ENCODE measurements at regions not wholly inside any gene's neighbourhood (a gene's known extent, or its start where the extent isn't known, plus 50 kb on each side); places are given as distances from the start of the nearest gene placed in this dataset.

DNA sequence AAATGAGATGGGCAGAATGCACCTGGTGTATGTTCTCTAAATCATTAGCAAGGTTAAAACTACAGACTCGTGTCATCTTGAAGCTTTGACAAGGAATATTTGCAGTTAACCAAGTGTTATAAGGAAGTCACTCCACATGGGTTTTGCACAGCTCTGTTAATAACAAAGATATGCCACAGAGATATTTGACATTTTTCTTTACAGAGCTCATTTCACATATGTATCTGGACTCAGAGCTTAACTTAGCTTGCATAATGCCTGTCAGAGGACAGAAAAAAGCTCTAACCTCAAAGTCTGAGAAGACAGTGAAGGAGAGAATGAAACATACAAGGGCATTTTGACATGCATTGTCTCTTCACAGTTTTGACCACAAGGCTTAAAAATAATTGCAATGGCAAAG is 105.5 kb downstream of the C11orf87 start:
- H3K36me3 ChIP-seq = no peaks in the 10 kb centered on the region
- no peak for TF ChIP-seq Cebpa-rat (IDR thresholded peaks at IDR 0.05)

DNA sequence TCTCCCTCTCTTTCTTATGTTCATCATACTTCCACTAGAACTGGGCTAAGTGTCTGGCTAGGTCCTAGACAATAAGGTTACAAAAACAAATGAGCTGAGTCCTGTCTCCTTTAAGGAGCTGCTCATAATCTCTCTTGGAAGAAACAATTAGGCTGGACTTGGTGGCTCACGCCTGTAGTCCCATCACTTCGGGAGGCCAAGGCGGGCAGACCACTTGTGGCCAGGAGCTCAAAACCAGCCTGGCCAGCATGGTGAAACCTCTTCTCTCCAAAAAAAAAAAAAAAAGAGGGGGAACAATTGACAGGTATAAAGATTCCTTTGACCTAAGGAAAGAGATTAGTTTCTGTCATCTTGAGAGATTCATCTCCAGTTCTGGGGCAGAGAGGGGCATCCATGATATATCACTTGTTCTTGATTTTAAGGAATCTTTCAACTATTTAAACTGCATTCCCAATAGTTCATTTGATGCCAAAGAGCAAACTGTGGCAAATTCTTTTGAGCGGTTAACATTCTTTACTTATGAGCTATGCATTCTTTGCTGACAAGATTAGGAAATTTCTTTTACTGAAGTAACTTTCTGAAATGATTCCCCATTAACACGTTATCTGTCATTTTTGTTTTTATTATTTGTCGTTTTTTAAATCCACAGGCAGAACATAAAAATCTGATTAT is 125.5 kb downstream of the C11orf87 start:
- no peak overlapping the region for H3K9ac ChIP-seq
- H3K9me3 ChIP-seq (replicated peaks in 1 of 11) = no peaks in the 10 kb centered on the region
- H3K27me3 ChIP-seq = no peaks in the 10 kb centered on the region
- no peak for TF ChIP-seq Cebpa-rat (IDR thresholded peaks at IDR 0.05)
- H3K27ac ChIP-seq = no peak overlapping the region; a peak in 1 of 22 replicates
- no peaks in the 10 kb centered on the region for H3K36me3 ChIP-seq
- no peaks in the 10 kb centered on the region for H3K4me1 ChIP-seq
- H4K20me1 ChIP-seq = no peaks in the 10 kb centered on the region
- H3K4me3 ChIP-seq = no peak overlapping the region
- H3K4me2 ChIP-seq = no peak overlapping the region

More for the DNA sequence above, 105.5 kb downstream of the C11orf87 start:
- H3K4me1 ChIP-seq = peaks cover 0 to 7% (median 0%) of the 10 kb centered on the region in 10 experiments; a peak in 1 of 20 replicates
- no peak overlapping the region for H3K9ac ChIP-seq
- H4K20me1 ChIP-seq = no peaks in the 10 kb centered on the region
- no peak overlapping the region for H3K27ac ChIP-seq
- H3K9me3 ChIP-seq (replicated peaks in 1 of 11) = no peaks in the 10 kb centered on the region
- H3K4me3 ChIP-seq = no peak overlapping the region
- no peak overlapping the region for H3K4me2 ChIP-seq
- no peaks in the 10 kb centered on the region for H3K27me3 ChIP-seq

DNA sequence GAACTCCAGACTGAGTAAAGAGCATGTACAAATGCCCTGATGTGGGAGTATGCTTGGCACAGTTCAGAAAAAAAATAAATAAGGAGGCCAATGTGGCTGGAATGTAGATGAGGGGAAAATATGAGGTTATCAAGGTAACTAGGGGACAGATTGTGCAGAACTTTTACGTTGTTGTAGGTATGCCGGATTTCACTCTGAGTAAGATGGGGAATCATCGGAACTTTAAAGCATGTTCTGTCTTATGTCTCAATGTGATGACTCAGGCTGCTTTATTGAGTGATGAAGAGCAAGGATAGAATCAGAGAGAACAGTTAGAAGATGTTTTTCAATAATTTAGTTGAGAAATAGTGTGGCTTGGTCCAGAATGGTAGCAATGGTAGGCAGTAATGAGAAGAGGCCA is 130.4 kb downstream of the C11orf87 start:
- H3K4me1 ChIP-seq = no peaks in the 10 kb centered on the region
- no peak overlapping the region for H3K4me3 ChIP-seq
- TF ChIP-seq Cebpa-rat (IDR thresholded peaks at IDR 0.05) = no peak
- no peaks in the 10 kb centered on the region for H4K20me1 ChIP-seq
- no peaks in the 10 kb centered on the region for H3K27me3 ChIP-seq
- H3K4me2 ChIP-seq = no peak overlapping the region
- H3K9ac ChIP-seq = no peak overlapping the region
- H3K36me3 ChIP-seq = no peaks in the 10 kb centered on the region
- H3K9me3 ChIP-seq (replicated peaks in 1 of 11) = no peaks in the 10 kb centered on the region
- H3K27ac ChIP-seq = no peak overlapping the region

DNA sequence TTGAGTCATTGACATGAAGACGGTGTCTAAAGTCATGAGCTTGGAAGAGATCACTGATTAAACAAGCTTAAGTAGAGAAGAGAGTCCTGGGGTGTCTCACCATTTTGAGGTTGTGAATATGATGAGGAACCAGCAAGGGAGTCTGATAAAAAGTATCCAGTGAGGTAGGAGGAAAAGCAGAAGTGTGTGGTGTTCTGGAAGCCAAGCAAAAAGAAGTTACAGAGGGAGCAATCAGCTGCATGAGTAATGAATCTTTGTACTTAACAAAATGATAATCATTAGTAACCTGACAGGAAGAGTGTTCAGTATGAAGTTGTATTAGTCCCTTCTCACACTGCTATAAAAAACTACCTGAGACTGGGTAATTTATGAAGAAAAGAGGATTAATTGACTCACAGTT is 131.3 kb downstream of the C11orf87 start:
- Histone ChIP-seq H3K4me3 (no peak overlapping the region), H3K4me1 (no peaks in the 10 kb centered on the region), H3K9me3 (replicated peaks in 1 of 11) (peaks cover 0 to 6% (median 1%) of the 10 kb centered on the region in 11 experiments; a peak in 4 of 22 replicates), H3K27ac (no peak overlapping the region), H3K9ac (no peak overlapping the region), H4K20me1 (no peaks in the 10 kb centered on the region), H3K36me3 (no peaks in the 10 kb centered on the region), H3K4me2 (no peak overlapping the region), H3K27me3 (no peaks in the 10 kb centered on the region)
- TF ChIP-seq Cebpa-rat (IDR thresholded peaks at IDR 0.05) = no peak

DNA sequence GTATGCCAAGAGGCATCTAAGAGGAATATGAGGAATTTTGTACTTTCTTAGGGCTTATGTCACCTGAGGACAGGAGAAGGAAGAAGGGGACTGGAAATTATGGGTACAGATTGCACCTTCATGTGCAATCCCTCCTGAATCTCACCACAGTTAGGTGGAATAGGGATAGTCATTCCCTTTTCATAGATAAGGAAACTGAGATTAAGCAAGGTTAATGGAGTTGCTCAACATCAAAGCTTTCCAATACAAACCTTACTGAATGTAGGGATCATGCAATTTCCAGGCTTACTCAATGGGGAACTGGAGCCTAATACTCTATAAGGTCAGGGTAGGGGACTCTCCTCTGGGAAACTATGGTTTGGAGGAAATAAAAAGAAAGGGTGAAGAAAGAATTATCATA is 133.0 kb downstream of the C11orf87 start:
- Histone ChIP-seq H3K4me2 (no peak overlapping the region), H3K9me3 (replicated peaks in 1 of 11) (peaks cover 0 to 12% (median 4%) of the 10 kb centered on the region in 11 experiments; a peak in 4 of 22 replicates), H3K27ac (no peak overlapping the region), H3K36me3 (no peaks in the 10 kb centered on the region), H3K27me3 (no peaks in the 10 kb centered on the region), H3K4me1 (no peaks in the 10 kb centered on the region), H3K9ac (no peak overlapping the region), H4K20me1 (no peaks in the 10 kb centered on the region), H3K4me3 (no peak overlapping the region)
- no peak for TF ChIP-seq Cebpa-rat (IDR thresholded peaks at IDR 0.05)

DNA sequence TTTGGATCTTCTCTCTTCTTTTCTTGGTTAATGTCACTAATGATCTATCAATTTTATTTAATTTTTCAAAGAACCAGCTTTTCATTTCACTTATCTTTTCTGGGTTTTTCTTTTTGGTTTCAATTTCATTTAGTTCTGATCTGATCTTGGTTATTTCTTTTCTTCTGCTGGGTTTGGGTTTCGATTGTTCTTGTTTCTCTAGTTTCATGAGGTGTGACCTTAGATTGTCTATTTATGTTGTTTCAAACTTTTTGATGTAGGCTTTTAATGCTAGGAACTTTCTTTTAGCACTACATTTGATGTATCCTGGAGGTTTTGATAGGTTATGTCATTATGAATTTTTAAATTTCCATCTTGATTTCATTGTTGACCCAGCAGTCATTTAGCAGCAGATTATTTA is 142.3 kb downstream of the C11orf87 start:
- no peaks in the 10 kb centered on the region for H3K36me3 ChIP-seq
- no peak overlapping the region for H3K9ac ChIP-seq
- H3K4me3 ChIP-seq = no peak overlapping the region
- H3K4me1 ChIP-seq = no peaks in the 10 kb centered on the region
- no peaks in the 10 kb centered on the region for H3K27me3 ChIP-seq
- no peaks in the 10 kb centered on the region for H4K20me1 ChIP-seq
- no peak overlapping the region for H3K27ac ChIP-seq
- H3K4me2 ChIP-seq = no peak overlapping the region
- H3K9me3 ChIP-seq (replicated peaks in 1 of 11) = peaks cover 0 to 14% (median 5%) of the 10 kb centered on the region in 11 experiments; a peak in 5 of 22 replicates
- TF ChIP-seq Cebpa-rat (IDR thresholded peaks at IDR 0.05) = no peak

DNA sequence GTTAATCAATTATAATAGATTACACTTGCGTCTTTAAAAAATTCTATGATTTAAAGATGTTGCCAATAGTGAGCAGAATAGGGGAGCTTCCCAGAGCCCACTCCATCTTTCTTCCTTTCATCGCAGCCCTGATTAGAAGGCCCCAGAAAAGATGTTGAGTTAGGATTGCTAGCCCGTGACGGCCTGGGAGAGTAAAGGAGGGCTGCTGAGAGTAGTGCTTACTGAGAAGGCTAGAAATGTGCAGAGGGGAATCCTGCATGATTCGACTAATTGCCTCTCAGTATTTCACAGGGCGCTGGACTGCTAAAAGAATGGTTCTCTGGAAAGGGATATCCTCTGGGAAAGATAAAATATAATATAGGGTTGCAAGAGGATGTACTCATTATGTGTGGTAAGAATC is 160.5 kb downstream of the C11orf87 start:
- H3K4me2 ChIP-seq = no peak overlapping the region
- H4K20me1 ChIP-seq = no peaks in the 10 kb centered on the region
- no peaks in the 10 kb centered on the region for H3K36me3 ChIP-seq
- H3K4me3 ChIP-seq = no peak overlapping the region
- TF ChIP-seq Cebpa-rat (IDR thresholded peaks at IDR 0.05) = no peak
- peaks cover 0 to 10% (median 2%) of the 10 kb centered on the region in 10 experiments; a peak in 5 of 20 replicates for H3K4me1 ChIP-seq
- H3K9ac ChIP-seq = no peak overlapping the region
- H3K9me3 ChIP-seq (replicated peaks in 1 of 11) = 0 out of 22 replicates have a peak, but pooled peaks cover 0 to 3% (median 0%) of the 10 kb centered on the region in 11 experiments
- H3K27me3 ChIP-seq = no peaks in the 10 kb centered on the region
- H3K27ac ChIP-seq = no peak overlapping the region

DNA sequence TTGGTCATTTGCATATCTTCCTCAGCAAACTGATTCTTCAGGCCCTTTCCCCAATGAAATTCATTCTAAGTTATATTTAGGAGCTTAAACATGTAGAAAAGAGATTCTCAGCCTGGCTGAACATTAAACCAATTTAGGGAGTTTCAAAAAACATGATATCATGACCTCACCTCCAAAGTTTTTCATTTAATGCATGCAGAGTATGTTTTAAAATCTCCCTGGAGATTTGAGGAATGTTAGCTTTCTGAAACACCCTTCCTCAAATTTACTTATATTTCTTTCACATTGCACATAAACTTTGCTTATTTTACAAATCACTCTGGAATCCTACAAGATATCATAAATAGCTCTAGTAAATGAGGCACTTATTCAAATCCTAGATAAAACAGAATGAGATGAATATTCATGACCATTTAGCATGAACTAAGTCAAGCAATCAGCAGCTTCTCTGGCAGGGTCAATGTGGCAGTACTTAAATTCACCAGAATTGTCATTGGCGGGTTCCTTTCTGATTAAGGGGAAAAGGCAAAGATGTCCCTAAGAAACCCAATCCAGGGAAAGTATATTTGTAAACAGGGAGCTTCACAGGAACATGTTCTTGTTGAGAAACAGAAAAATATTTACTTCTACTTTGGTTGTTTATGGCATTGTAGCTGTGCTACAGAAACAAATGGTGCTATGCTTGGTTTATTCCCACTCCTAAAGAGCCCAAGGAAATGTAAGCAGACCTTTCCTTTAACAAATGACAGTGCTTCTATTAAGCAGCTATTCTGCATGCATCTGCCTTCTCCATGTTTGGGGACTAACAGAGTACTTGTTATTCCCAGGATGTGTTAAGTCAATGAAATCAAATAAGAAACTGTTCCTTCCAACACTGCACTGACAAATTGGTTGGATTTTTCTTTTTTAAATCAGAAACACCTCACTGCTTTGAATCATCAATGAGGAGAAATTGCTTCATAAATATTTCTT is 162.3 kb downstream of the C11orf87 start:
- H3K9me3 ChIP-seq (replicated peaks in 1 of 11) = 0 out of 22 replicates have a peak, but pooled peaks cover 0 to 3% (median 0%) of the 10 kb centered on the region in 11 experiments
- no peak for TF ChIP-seq Cebpa-rat (IDR thresholded peaks at IDR 0.05)

DNA sequence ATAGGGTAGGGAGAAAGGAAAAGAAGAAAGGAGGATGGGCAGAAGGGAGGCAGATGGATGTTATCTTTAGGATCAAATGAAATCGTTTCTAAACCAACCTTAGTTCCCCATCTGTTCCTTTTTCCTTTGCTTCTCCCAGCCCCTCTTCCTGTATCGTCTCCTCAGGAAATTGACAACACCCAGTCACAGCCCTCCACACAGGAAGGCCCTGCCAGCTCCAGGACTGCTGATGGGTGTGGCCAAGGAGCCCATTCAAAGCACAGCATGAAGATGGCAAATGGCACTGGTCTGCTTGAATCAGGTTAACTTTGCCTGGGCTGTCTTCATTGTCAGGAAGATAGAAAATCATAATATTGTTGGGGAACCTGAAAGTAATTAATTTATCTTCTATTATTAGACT is 164.8 kb downstream of the C11orf87 start:
- TF ChIP-seq Cebpa-rat (IDR thresholded peaks at IDR 0.05) = no peak
- H3K36me3 ChIP-seq = no peaks in the 10 kb centered on the region

More for the DNA sequence above, 162.3 kb downstream of the C11orf87 start:
- Histone ChIP-seq H3K4me1 (peaks cover 0 to 10% (median 2%) of the 10 kb centered on the region in 10 experiments; a peak in 5 of 20 replicates), H3K27ac (no peak overlapping the region), H3K4me3 (no peak overlapping the region), H3K36me3 (no peaks in the 10 kb centered on the region), H4K20me1 (no peaks in the 10 kb centered on the region), H3K9ac (no peak overlapping the region), H3K4me2 (no peak overlapping the region), H3K27me3 (no peaks in the 10 kb centered on the region)

More for the DNA sequence above, 164.8 kb downstream of the C11orf87 start:
- H3K27me3 ChIP-seq = no peaks in the 10 kb centered on the region
- no peak overlapping the region for H3K27ac ChIP-seq
- peak overlapping the region in 7 of 11 experiments; percentile 19 to 33 (median 23); a peak in 7 of 22 replicates for H3K4me2 ChIP-seq
- H3K9me3 ChIP-seq (replicated peaks in 1 of 11) = 0 out of 22 replicates have a peak, but pooled peaks cover 0 to 3% (median 0%) of the 10 kb centered on the region in 11 experiments
- no peak overlapping the region for H3K9ac ChIP-seq
- no peaks in the 10 kb centered on the region for H4K20me1 ChIP-seq
- H3K4me3 ChIP-seq = no peak overlapping the region
- H3K4me1 ChIP-seq = peaks cover 0 to 10% (median 2%) of the 10 kb centered on the region in 10 experiments; a peak in 5 of 20 replicates
